ENCODE measurements at regions not wholly inside any gene's neighbourhood (a gene's known extent, or its start where the extent isn't known, plus 50 kb on each side); places are given as distances from the start of the nearest gene placed in this dataset.

GRCh38 chrX:13389501-13389900 is 69.6 kb upstream of the ATXN3L start:
- TF ChIP-seq TAF1 (IDR thresholded peaks at IDR 0.05; ENCODE audit: low read depth, low read length) (no peak), POLR2A (IDR thresholded peaks at IDR 0.05; ENCODE audit: low read depth, low read length) (no peak), PAX5 (IDR thresholded peaks at IDR 0.05; ENCODE audit: insufficient read depth, low read length, severe bottlenecking) (no peak), POU2F2 (IDR thresholded peaks at IDR 0.05; ENCODE audit: low read depth, low read length) (no peak), POLR2AphosphoS5 (IDR thresholded peaks at IDR 0.05; ENCODE audit: low read depth, low read length) (no peak), SPI1 (IDR thresholded peaks at IDR 0.05; ENCODE audit: low read depth, low read length) (no peak)
